ENCODE measurements at regions not wholly inside any gene's neighbourhood (a gene's known extent, or its start where the extent isn't known, plus 50 kb on each side); places are given as distances from the start of the nearest gene placed in this dataset.

DNA sequence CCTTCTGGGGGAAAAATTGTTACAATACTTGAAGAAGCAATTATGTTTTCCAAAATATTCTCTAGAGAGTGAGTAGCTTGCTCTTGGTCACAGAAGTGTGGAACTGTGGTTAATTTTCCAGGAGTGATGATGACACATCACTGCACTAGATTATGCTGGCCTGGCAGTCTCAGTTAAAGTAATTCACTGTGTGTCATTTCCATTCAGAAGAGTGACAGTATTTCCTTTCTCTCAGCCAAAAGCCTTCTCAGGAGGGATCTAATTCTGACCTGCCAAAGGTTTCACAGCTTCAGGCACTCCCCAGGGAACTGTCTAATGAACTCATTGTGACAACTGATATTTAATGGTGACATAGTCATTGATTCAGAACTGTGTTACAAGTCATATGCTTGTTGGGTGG lies 517.5 kb downstream of the TBC1D32 start:
- Histone ChIP-seq H3K9me3 (ENCODE audit: low read depth, low read length, poor library complexity, severe bottlenecking) (no peaks in the 10 kb centered on the region), H3K27ac (ENCODE audit: low read depth, low read length, poor library complexity, severe bottlenecking) (no peak overlapping the region), H3K27me3 (replicated peaks; ENCODE audit: insufficient read depth, low read depth, low read length, poor library complexity) (no peaks in the 10 kb centered on the region), H3K36me3 (ENCODE audit: insufficient read depth, low read length, poor library complexity, severe bottlenecking) (no peaks in the 10 kb centered on the region), H3K4me1 (ENCODE audit: insufficient read depth, low read length, poor library complexity, severe bottlenecking) (no peaks in the 10 kb centered on the region), H3K4me3 (ENCODE audit: low read depth, low read length, poor library complexity, severe bottlenecking) (no peak overlapping the region)
- intact Hi-C loops (cut with micrococcal nuclease; ENCODE audit: unreplicated experiment): no loop called here
- TF ChIP-seq, protein P1, sequence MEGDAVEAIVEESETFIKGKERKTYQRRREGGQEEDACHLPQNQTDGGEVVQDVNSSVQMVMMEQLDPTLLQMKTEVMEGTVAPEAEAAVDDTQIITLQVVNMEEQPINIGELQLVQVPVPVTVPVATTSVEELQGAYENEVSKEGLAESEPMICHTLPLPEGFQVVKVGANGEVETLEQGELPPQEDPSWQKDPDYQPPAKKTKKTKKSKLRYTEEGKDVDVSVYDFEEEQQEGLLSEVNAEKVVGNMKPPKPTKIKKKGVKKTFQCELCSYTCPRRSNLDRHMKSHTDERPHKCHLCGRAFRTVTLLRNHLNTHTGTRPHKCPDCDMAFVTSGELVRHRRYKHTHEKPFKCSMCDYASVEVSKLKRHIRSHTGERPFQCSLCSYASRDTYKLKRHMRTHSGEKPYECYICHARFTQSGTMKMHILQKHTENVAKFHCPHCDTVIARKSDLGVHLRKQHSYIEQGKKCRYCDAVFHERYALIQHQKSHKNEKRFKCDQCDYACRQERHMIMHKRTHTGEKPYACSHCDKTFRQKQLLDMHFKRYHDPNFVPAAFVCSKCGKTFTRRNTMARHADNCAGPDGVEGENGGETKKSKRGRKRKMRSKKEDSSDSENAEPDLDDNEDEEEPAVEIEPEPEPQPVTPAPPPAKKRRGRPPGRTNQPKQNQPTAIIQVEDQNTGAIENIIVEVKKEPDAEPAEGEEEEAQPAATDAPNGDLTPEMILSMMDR (conservative IDR thresholded peaks at IDR 0.05; ENCODE audit: low read depth, low read length): no peak
- no peak for TF ChIP-seq EZH2 (IDR thresholded peaks at IDR 0.05; ENCODE audit: borderline replicate concordance, low read depth, low read length, poor library complexity, severe bottlenecking)
- no peak for DNase-seq (ENCODE audit: low spot score)
- BruUV-seq (replicated peaks): no TSS peak
- ChIA-PET POLR2A (ENCODE audit: low non-redundant PET) (no interaction called here), CTCF (no interaction called here)

DNA sequence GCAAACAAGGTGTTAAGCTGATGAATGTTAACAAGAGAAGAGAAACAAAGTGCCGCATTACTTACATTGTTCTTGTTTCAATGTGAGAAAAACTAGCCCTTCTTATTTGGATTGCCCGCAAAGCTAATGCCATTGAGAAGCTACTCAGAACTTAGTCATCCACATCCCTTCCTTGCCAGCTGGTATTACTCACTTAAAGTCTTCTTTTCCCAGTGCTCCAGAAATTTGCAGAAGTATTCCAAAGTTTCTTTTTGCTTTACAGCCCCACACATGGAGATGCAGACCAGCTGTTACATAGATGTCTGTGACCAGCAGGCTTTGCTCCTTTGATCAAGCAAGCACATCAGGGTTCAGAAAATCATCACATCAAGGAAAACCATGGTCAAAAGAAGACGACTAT lies 529.0 kb downstream of the TBC1D32 start:
- POLR2A ChIA-PET (ENCODE audit: low non-redundant PET): no interaction called here
- DNase-seq (ENCODE audit: low spot score): no peak
- no peaks in the 10 kb centered on the region for H3K4me1 ChIP-seq (ENCODE audit: insufficient read depth, low read length, poor library complexity, severe bottlenecking)
- peaks cover 8% of the 10 kb centered on the region for H3K9me3 ChIP-seq (ENCODE audit: low read depth, low read length, poor library complexity, severe bottlenecking)
- H3K27me3 ChIP-seq (replicated peaks; ENCODE audit: insufficient read depth, low read depth, low read length, poor library complexity): no peaks in the 10 kb centered on the region
- intact Hi-C loops (cut with micrococcal nuclease; ENCODE audit: unreplicated experiment): no loop called here
- TF ChIP-seq EZH2 (IDR thresholded peaks at IDR 0.05; ENCODE audit: borderline replicate concordance, low read depth, low read length, poor library complexity, severe bottlenecking): no peak
- TF ChIP-seq, protein P1 (conservative IDR thresholded peaks at IDR 0.05; ENCODE audit: low read depth, low read length): no peak
- H3K27ac ChIP-seq (ENCODE audit: low read depth, low read length, poor library complexity, severe bottlenecking): no peak overlapping the region
- no peaks in the 10 kb centered on the region for H3K36me3 ChIP-seq (ENCODE audit: insufficient read depth, low read length, poor library complexity, severe bottlenecking)
- no TSS peak for BruUV-seq (replicated peaks)
- H3K4me3 ChIP-seq (ENCODE audit: low read depth, low read length, poor library complexity, severe bottlenecking): no peak overlapping the region
- CTCF ChIA-PET: no interaction called here

DNA sequence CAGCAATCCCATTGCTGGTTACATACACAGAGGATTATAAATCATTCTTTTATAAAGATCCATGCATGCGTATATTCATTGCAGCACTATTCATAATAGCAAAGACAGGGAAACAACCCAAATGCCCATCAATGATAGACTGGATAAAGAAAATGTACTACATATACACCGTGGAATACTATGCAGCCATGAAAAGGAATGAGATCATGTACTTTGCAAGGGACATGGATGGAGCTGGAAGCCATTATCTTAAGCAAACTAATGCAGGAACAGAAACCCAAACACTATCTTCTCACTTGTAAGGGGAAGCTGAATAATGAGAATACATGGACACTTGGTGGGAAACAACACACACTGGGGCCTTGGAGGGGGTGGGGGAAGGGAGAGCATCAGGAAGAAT lies 529.7 kb downstream of the TBC1D32 start:
- POLR2A ChIA-PET (ENCODE audit: low non-redundant PET): no interaction called here
- no peak overlapping the region for H3K4me3 ChIP-seq (ENCODE audit: low read depth, low read length, poor library complexity, severe bottlenecking)
- H3K27me3 ChIP-seq (replicated peaks; ENCODE audit: insufficient read depth, low read depth, low read length, poor library complexity): no peaks in the 10 kb centered on the region
- no peaks in the 10 kb centered on the region for H3K36me3 ChIP-seq (ENCODE audit: insufficient read depth, low read length, poor library complexity, severe bottlenecking)
- no TSS peak for BruUV-seq (replicated peaks)
- CTCF ChIA-PET: no interaction called here
- TF ChIP-seq EZH2 (IDR thresholded peaks at IDR 0.05; ENCODE audit: borderline replicate concordance, low read depth, low read length, poor library complexity, severe bottlenecking): no peak
- TF ChIP-seq, protein P1 (conservative IDR thresholded peaks at IDR 0.05; ENCODE audit: low read depth, low read length): no peak
- no peaks in the 10 kb centered on the region for H3K4me1 ChIP-seq (ENCODE audit: insufficient read depth, low read length, poor library complexity, severe bottlenecking)
- H3K9me3 ChIP-seq (ENCODE audit: low read depth, low read length, poor library complexity, severe bottlenecking): peaks cover 8% of the 10 kb centered on the region
- intact Hi-C loops (cut with micrococcal nuclease; ENCODE audit: unreplicated experiment): no loop called here
- no peak for DNase-seq (ENCODE audit: low spot score)
- no peak overlapping the region for H3K27ac ChIP-seq (ENCODE audit: low read depth, low read length, poor library complexity, severe bottlenecking)
